PC-9 (cell line): ENCODE measurements at regions not wholly inside any gene's neighbourhood (a gene's known extent, or its start where the extent isn't known, plus 50 kb on each side); places are given as distances from the start of the nearest gene placed in this dataset.

Source experiments
- CTCF ChIP-seq: fragments of 200-600 bp; sonication (generic); conservative IDR thresholded peaks from 2 replicates; pipeline ENCODE4 v1.6.1; 2017; ENCODE audit warnings: mixed run types, antibody characterized with exemption, mild to moderate bottlenecking, moderate library complexity
- EZH2 ChIP-seq: fragments of 200-600 bp; sonication (generic); IDR thresholded peaks from 2 replicates; pipeline ENCODE4 v1.8.0; 2017; ENCODE audit warnings: antibody characterized with exemption, low read depth

DNA sequence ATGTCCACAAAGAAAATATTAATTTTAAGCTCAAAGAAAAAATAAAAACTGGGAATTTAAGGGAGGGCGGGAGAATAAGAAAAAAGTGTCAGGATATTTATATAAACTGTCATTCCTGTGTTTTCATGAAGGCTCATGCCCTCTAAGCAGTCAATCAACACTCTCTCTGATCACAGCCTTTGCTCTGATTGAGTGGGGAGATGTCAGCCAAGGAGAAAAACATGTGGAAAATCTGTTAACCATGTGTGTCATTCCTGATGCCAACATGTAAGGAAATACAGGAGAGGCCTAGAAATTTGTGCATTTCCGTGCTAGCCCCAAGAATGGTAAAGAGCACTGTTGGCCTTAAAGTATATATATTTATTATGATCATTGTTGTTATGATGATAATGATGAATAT, 137.9 kb upstream of the IRX5 start:
- TF ChIP-seq EZH2, result no peak
- no peak for TF ChIP-seq CTCF
